Astrocyte of the cerebellum (primary cell): ENCODE measurements at regions not wholly inside any gene's neighbourhood (a gene's known extent, or its start where the extent isn't known, plus 50 kb on each side); places are given as distances from the start of the nearest gene placed in this dataset.

Experiments
- DNase-seq: peaks from one replicate; pipeline ENCODE4 v3.0.0-alpha.2; 2011; ENCODE audit warnings: low read depth
- H3K4me3 ChIP-seq: 2 replicates; pipeline ENCODE4 v1.5.1; 2011; ENCODE audit warnings: mild to moderate bottlenecking, low read depth, low read length, moderate library complexity
- CTCF ChIP-seq: IDR thresholded peaks from 2 replicates; pipeline ENCODE4 v1.5.1; 2012; ENCODE audit warnings: low read length, low read depth, moderate library complexity, mild to moderate bottlenecking; ENCODE audit errors: missing control alignments
- in situ Hi-C: cut with HindIII; loops from 2 replicates; pipeline ENCODE4 v1.10.0; 2017; ENCODE audit warnings: low sequenced_read_pairs

GRCh38 chr2:82139979-82140611, 1835.5 kb upstream of the LRRTM1 start:
- no peak for TF ChIP-seq CTCF
- DNase-seq: no peak
- H3K4me3 ChIP-seq: no peak overlapping the region
- in situ Hi-C loops: no loop called here

- TF ChIP-seq CTCF: no peak
- no peak for DNase-seq
- no peak overlapping the region for H3K4me3 ChIP-seq
- in situ Hi-C loops: no loop called here
These were observed 1832.9 kb upstream of the LRRTM1 start for GRCh38 chr2:82137441-82137840.

- TF ChIP-seq CTCF: no peak
- no peak for DNase-seq
- in situ Hi-C loops: no loop called here
- no peak overlapping the region for H3K4me3 ChIP-seq
These were observed 1823.5 kb upstream of the LRRTM1 start for GRCh38 chr2:82128051-82128450.

- no peak for DNase-seq
- TF ChIP-seq CTCF: no peak
- no peak overlapping the region for H3K4me3 ChIP-seq
- in situ Hi-C loops: no loop called here
These were observed 1820.1 kb upstream of the LRRTM1 start for GRCh38 chr2:82124629-82125028.

- TF ChIP-seq CTCF: no peak
- in situ Hi-C loops: no loop called here
- no peak for DNase-seq
- H3K4me3 ChIP-seq: no peak overlapping the region
These were observed 1816.1 kb upstream of the LRRTM1 start for GRCh38 chr2:82120654-82121053.

GRCh38 chr2:82120115-82120514, 1815.6 kb upstream of the LRRTM1 start:
- in situ Hi-C loops: no loop called here
- no peak overlapping the region for H3K4me3 ChIP-seq
- no peak for DNase-seq
- TF ChIP-seq CTCF: no peak
